ENCODE measurements at regions not wholly inside any gene's neighbourhood (a gene's known extent, or its start where the extent isn't known, plus 50 kb on each side); places are given as distances from the start of the nearest gene placed in this dataset.
"Not testable (repeated sequence)": the region's sequence is repeated elsewhere in the genome, so short reads cannot be mapped to it uniquely, and the experiment has no call there.

GRCh38 chr13:33554919-33555791, 262.8 kb upstream of the RFC3 start:
- no peak for TF ChIP-seq CTCF (IDR thresholded peaks at IDR 0.05)
- no peak for TF ChIP-seq POLR2AphosphoS5 (IDR thresholded peaks at IDR 0.05)
- TF ChIP-seq POLR2A (IDR thresholded peaks at IDR 0.05), result no peak
- H3K36me3 ChIP-seq, result no peaks in the 10 kb centered on the region
- intact Hi-C loops (cut with DNase I), result no loop called here
- H3K27me3 ChIP-seq (replicated peaks; ENCODE audit: insufficient read depth), result no peaks in the 10 kb centered on the region
- no peak overlapping the region for H3K27ac ChIP-seq
- H3K4me1 ChIP-seq (replicated peaks), result no peaks in the 10 kb centered on the region
- no peak for DNase-seq (ENCODE audit: low spot score)
- no peak overlapping the region for H3K4me3 ChIP-seq
- WGBS, result 81% methylated on average over 3 of the region's 3 CpGs
- no peaks in the 10 kb centered on the region for H3K9me3 ChIP-seq

GRCh38 chr13:33556828-33557227, 261.1 kb upstream of the RFC3 start:
- intact Hi-C loops (cut with DNase I), result no loop called here
- TF ChIP-seq CTCF (IDR thresholded peaks at IDR 0.05) (no peak), POLR2A (IDR thresholded peaks at IDR 0.05) (no peak), POLR2AphosphoS5 (IDR thresholded peaks at IDR 0.05) (no peak)
- 96% methylated on average over 1 of the region's 1 CpG for WGBS
- Histone ChIP-seq H3K27ac (no peak overlapping the region), H3K9me3 (no peaks in the 10 kb centered on the region), H3K27me3 (replicated peaks; ENCODE audit: insufficient read depth) (no peaks in the 10 kb centered on the region), H3K36me3 (no peaks in the 10 kb centered on the region), H3K4me3 (no peak overlapping the region), H3K4me1 (replicated peaks) (no peaks in the 10 kb centered on the region)
- DNase-seq (ENCODE audit: low spot score), result no peak

- no peak for TF ChIP-seq POLR2AphosphoS5 (IDR thresholded peaks at IDR 0.05)
- TF ChIP-seq CTCF (IDR thresholded peaks at IDR 0.05), result no peak
- no peak for TF ChIP-seq POLR2A (IDR thresholded peaks at IDR 0.05)
- no peak for DNase-seq (ENCODE audit: low spot score)
- Histone ChIP-seq H3K27ac (no peak overlapping the region), H3K4me1 (replicated peaks) (no peaks in the 10 kb centered on the region), H3K27me3 (replicated peaks; ENCODE audit: insufficient read depth) (no peaks in the 10 kb centered on the region), H3K4me3 (no peak overlapping the region), H3K9me3 (no peaks in the 10 kb centered on the region), H3K36me3 (no peaks in the 10 kb centered on the region)
- intact Hi-C loops (cut with DNase I), result no loop called here
Measured at GRCh38 chr13:33560726-33561125, 257.2 kb upstream of the RFC3 start.

GRCh38 chr13:33561627-33562026, 256.3 kb upstream of the RFC3 start:
- Histone ChIP-seq H3K9me3 (no peaks in the 10 kb centered on the region), H3K27me3 (replicated peaks; ENCODE audit: insufficient read depth) (no peaks in the 10 kb centered on the region), H3K4me1 (replicated peaks) (no peaks in the 10 kb centered on the region), H3K4me3 (no peak overlapping the region), H3K36me3 (no peaks in the 10 kb centered on the region), H3K27ac (no peak overlapping the region)
- intact Hi-C loops (cut with DNase I), result no loop called here
- TF ChIP-seq CTCF (IDR thresholded peaks at IDR 0.05) (no peak), POLR2A (IDR thresholded peaks at IDR 0.05) (no peak), POLR2AphosphoS5 (IDR thresholded peaks at IDR 0.05) (no peak)
- no peak for DNase-seq (ENCODE audit: low spot score)
- 42% methylated on average over 2 of the region's 2 CpGs for WGBS

GRCh38 chr13:33571618-33572017, 246.3 kb upstream of the RFC3 start:
- H3K27me3 ChIP-seq (replicated peaks; ENCODE audit: insufficient read depth), result no peaks in the 10 kb centered on the region
- no peaks in the 10 kb centered on the region for H3K36me3 ChIP-seq
- H3K4me1 ChIP-seq (replicated peaks), result no peaks in the 10 kb centered on the region
- H3K4me3 ChIP-seq, result no peak overlapping the region
- H3K9me3 ChIP-seq, result no peaks in the 10 kb centered on the region
- 100% methylated on average over 1 of the region's 1 CpG for WGBS
- H3K27ac ChIP-seq, result no peak overlapping the region
- intact Hi-C loops (cut with DNase I), result no loop called here
- no peak for DNase-seq (ENCODE audit: low spot score)
- TF ChIP-seq POLR2A (IDR thresholded peaks at IDR 0.05) (no peak), POLR2AphosphoS5 (IDR thresholded peaks at IDR 0.05) (no peak), CTCF (IDR thresholded peaks at IDR 0.05) (no peak)

GRCh38 chr13:33572322-33572721, 245.6 kb upstream of the RFC3 start:
- DNase-seq (ENCODE audit: low spot score); H3K27ac ChIP-seq; H3K4me3 ChIP-seq; H3K36me3 ChIP-seq; H3K27me3 ChIP-seq (replicated peaks; ENCODE audit: insufficient read depth); H3K9me3 ChIP-seq; intact Hi-C loops (cut with DNase I); H3K4me1 ChIP-seq (replicated peaks): not testable (repeated sequence)
- WGBS, result 66% methylated on average over 2 of the region's 2 CpGs
